ENCODE measurements at regions not wholly inside any gene's neighbourhood (a gene's known extent, or its start where the extent isn't known, plus 50 kb on each side); places are given as distances from the start of the nearest gene placed in this dataset.

DNA sequence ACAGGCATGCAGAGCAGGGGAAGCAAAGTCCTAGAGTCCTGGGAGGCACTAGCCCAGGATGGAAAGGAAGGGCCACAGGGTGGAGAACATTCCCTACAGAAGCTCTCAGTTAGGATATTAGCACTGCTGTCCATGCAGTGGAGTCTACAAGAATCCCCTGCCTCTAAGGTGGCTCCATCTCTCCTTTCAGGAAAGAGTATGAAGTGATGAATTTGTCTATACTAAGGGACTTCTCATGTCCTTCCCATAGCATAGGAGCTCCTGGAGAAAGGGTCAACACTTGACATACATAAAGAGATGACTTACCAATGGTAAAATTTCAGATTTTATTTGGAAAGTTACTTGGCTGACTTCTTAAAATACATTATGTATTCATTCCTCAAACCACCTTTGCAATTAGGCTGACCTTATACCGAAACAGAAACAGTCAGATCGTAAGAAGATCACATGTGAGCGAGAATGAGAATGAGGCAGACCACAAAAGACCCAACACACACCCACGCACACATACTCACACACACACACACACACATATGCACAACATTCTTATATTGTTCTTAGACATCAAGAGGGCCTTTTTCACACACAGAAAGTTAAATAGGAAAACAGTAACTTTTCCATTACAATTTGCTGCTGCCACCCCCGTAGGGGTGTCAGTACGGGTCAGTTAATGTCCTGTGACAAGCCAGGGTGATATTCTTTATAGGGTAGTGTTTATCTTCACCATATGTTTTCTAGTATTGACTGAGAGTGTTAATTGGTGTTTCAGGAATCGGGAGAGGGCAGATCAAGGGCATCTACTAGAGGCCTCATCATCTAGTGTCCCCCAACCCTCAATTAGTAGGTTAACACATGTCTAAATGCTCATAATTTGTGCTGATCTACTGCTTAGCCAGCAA, 159.4 kb downstream of the FAXC start:
- TF ChIP-seq, protein P1, sequence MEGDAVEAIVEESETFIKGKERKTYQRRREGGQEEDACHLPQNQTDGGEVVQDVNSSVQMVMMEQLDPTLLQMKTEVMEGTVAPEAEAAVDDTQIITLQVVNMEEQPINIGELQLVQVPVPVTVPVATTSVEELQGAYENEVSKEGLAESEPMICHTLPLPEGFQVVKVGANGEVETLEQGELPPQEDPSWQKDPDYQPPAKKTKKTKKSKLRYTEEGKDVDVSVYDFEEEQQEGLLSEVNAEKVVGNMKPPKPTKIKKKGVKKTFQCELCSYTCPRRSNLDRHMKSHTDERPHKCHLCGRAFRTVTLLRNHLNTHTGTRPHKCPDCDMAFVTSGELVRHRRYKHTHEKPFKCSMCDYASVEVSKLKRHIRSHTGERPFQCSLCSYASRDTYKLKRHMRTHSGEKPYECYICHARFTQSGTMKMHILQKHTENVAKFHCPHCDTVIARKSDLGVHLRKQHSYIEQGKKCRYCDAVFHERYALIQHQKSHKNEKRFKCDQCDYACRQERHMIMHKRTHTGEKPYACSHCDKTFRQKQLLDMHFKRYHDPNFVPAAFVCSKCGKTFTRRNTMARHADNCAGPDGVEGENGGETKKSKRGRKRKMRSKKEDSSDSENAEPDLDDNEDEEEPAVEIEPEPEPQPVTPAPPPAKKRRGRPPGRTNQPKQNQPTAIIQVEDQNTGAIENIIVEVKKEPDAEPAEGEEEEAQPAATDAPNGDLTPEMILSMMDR (IDR thresholded peaks at IDR 0.05): no peak
- TF ChIP-seq POLR2A (IDR thresholded peaks at IDR 0.05): no peak
